Fibroblast of lung (primary cell): ENCODE measurements at regions not wholly inside any gene's neighbourhood (a gene's known extent, or its start where the extent isn't known, plus 50 kb on each side); places are given as distances from the start of the nearest gene placed in this dataset.
"Not testable (repeated sequence)": the region's sequence is repeated elsewhere in the genome, so short reads cannot be mapped to it uniquely, and the experiment has no call there.

Experiments
- CTCF ChIP-seq, 2 donors: IDR thresholded peaks in 1 of 2; conservative IDR thresholded peaks in 1 of 2; 1 replicate in 1 of 2; 2 replicates in 1 of 2; pipeline ENCODE4 v1.5.1; 2011 to 2012; ENCODE audit warnings: low read length in 2 of 2, control low read depth in 1 of 2, inconsistent platforms in 1 of 2, low read depth in 1 of 2, mild to moderate bottlenecking in 1 of 2
- EZH2 ChIP-seq: IDR thresholded peaks from 2 replicates; pipeline ENCODE4 v1.5.1; 2012; ENCODE audit warnings: low read length, control low read depth, mild to moderate bottlenecking; ENCODE audit errors: missing control alignments

GRCh38 chr3:190964931-190965330, 102.4 kb upstream of the GMNC start:
- not testable (repeated sequence) for TF ChIP-seq CTCF (conservative IDR thresholded peaks at IDR 0.05 in 1 of 2, IDR thresholded peaks at IDR 0.05 in 1 of 2; ENCODE audit: low read depth in 1 of 2, low read length in 2 of 2); EZH2
